Endothelial cell (in vitro differentiated cells): ENCODE measurements at regions not wholly inside any gene's neighbourhood (a gene's known extent, or its start where the extent isn't known, plus 50 kb on each side); places are given as distances from the start of the nearest gene placed in this dataset.
"Not testable (repeated sequence)": the region's sequence is repeated elsewhere in the genome, so short reads cannot be mapped to it uniquely, and the experiment has no call there.

Source experiments
- DNase-seq: peaks from one replicate; pipeline ENCODE4 v3.0.0; 2021; ENCODE audit warnings: low spot score
- H3K27ac Mint-ChIP-seq: one replicate; pipeline ENCODE4 v1.8.0; 2021; ENCODE audit warnings: mixed read lengths, inconsistent platforms; ENCODE audit not compliant: unreplicated experiment
- H3K27me3 Mint-ChIP-seq: one replicate; pipeline ENCODE4 v1.8.0; 2021; ENCODE audit warnings: mild to moderate bottlenecking, moderate library complexity, mixed read lengths, inconsistent platforms; ENCODE audit not compliant: unreplicated experiment
- H3K36me3 Mint-ChIP-seq: one replicate; pipeline ENCODE4 v1.8.0; 2021; ENCODE audit warnings: mild to moderate bottlenecking, low read depth, mixed read lengths, inconsistent platforms; ENCODE audit not compliant: unreplicated experiment
- H3K4me1 Mint-ChIP-seq: one replicate; pipeline ENCODE4 v1.8.0; 2021; ENCODE audit warnings: mild to moderate bottlenecking, mixed read lengths, inconsistent platforms; ENCODE audit not compliant: unreplicated experiment
- H3K4me3 Mint-ChIP-seq: one replicate; pipeline ENCODE4 v1.8.0; 2021; ENCODE audit warnings: mild to moderate bottlenecking, mixed read lengths, inconsistent platforms; ENCODE audit not compliant: unreplicated experiment
- H3K9me3 Mint-ChIP-seq: one replicate; pipeline ENCODE4 v1.8.0; 2021; ENCODE audit warnings: mixed read lengths, inconsistent platforms; ENCODE audit not compliant: unreplicated experiment
- TF ChIP-seq, protein P1 (sequence below): fragments of 200-600 bp; sonication (generic); IDR thresholded peaks from one replicate; pipeline ENCODE4 v1.5.0; 2021; ENCODE audit warnings: antibody characterized with exemption; ENCODE audit not compliant: unreplicated experiment

DNA sequence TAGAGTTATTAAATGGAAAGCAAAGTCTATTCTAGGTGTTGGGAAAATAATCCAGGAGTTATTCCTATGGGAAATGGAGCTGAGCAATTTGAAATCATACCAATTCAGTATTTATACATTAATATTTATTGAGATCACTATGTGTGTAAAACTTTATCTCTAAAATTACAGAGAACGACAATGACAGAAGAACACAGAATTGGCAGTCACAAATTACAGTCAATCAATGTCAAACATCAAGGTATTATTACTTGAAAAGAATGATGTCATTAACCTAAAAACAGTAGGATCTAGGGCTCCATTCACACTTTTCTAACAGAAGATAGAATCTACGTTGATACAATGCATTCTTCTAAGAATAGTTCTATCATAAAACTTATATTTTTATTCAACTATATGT lies 154.9 kb upstream of the GJE1 start:
- no peaks in the 10 kb centered on the region for H3K9me3 Mint-ChIP-seq
- no peak overlapping the region for H3K27ac Mint-ChIP-seq
- no peaks in the 10 kb centered on the region for H3K36me3 Mint-ChIP-seq
- TF ChIP-seq, protein P1, sequence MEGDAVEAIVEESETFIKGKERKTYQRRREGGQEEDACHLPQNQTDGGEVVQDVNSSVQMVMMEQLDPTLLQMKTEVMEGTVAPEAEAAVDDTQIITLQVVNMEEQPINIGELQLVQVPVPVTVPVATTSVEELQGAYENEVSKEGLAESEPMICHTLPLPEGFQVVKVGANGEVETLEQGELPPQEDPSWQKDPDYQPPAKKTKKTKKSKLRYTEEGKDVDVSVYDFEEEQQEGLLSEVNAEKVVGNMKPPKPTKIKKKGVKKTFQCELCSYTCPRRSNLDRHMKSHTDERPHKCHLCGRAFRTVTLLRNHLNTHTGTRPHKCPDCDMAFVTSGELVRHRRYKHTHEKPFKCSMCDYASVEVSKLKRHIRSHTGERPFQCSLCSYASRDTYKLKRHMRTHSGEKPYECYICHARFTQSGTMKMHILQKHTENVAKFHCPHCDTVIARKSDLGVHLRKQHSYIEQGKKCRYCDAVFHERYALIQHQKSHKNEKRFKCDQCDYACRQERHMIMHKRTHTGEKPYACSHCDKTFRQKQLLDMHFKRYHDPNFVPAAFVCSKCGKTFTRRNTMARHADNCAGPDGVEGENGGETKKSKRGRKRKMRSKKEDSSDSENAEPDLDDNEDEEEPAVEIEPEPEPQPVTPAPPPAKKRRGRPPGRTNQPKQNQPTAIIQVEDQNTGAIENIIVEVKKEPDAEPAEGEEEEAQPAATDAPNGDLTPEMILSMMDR = no peak
- H3K4me3 Mint-ChIP-seq = no peak overlapping the region
- no peak for DNase-seq
- no peaks in the 10 kb centered on the region for H3K4me1 Mint-ChIP-seq
- peaks cover 2% of the 10 kb centered on the region for H3K27me3 Mint-ChIP-seq

DNA sequence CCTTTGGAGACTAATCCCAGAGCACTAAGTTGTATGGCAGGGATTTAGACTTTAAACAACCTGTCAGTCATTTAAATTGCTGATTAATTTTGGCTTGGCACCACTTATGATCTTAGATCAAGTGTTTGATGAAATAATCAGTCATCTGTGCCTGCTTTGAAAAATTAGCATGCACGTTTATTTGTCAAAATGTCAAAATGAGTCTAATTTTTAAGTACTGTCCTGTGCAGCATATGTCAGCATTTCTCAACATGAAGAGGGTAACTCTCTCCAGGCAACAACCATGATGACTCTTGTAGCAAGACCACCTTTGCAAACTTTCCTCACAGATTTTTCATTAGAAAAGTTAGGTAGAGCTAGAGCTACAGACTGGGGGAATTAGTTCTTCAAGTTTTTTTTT lies 155.7 kb upstream of the GJE1 start:
- no peak overlapping the region for H3K4me3 Mint-ChIP-seq
- H3K36me3 Mint-ChIP-seq = no peaks in the 10 kb centered on the region
- H3K4me1 Mint-ChIP-seq = no peaks in the 10 kb centered on the region
- no peak for DNase-seq
- no peak overlapping the region for H3K27ac Mint-ChIP-seq
- peaks cover 2% of the 10 kb centered on the region for H3K27me3 Mint-ChIP-seq
- no peaks in the 10 kb centered on the region for H3K9me3 Mint-ChIP-seq
- TF ChIP-seq, protein P1 = no peak

DNA sequence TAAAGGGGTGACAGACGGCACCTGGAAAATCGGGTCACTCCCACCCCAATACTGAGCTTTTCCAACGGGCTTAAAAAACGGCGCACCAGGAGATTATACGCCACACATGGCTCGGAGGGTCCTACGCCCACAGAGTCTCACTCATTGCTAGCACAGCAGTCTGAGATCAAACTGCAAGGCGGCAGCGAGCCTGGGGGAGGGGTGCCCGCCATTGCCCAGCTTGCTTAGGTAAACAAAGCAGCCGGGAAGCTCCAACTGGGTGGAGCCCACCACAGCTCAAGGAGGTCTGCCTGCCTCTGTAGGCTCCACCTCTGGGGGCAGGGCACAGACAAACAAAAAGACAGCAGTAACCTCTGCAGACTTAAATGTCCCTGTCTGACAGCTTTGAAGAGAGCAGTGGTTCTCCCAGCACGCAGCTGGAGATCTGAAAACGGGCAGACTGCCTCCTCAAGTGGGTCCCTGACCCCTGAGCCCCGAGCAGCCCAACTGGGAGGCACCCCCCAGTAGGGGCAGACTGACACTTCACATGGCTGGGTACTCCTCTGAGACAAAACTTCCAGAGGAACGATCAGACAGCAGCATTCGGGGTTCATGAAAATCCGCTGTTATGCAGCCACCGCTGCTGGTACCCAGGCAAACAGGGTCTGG lies 162.8 kb upstream of the GJE1 start:
- not testable (repeated sequence) for H3K36me3 Mint-ChIP-seq, H3K4me3 Mint-ChIP-seq, DNase-seq, H3K9me3 Mint-ChIP-seq, H3K27me3 Mint-ChIP-seq, H3K27ac Mint-ChIP-seq, H3K4me1 Mint-ChIP-seq

DNA sequence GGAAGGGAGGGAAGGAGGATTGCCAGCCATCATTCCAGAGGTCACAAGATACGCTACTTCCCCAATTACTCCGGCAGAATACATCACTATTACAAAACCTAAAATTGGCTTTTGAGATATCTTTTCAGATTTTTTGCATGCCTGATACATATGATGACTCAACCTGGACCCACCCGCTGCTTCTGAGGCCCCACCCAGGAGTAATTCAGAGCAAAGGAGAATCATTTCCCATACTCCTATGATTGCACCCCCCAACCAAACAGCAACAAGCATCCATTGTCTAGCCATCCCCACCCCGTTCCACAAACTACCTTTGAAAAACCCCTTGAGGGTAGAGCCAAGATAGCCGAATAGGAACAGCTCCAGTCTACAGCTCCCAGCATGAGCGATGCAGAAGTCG lies 163.5 kb upstream of the GJE1 start:
- Mint-ChIP-seq H3K36me3 (peaks cover 6% of the 10 kb centered on the region), H3K4me1 (no peaks in the 10 kb centered on the region), H3K27ac (no peak overlapping the region), H3K4me3 (no peak overlapping the region), H3K9me3 (no peaks in the 10 kb centered on the region), H3K27me3 (no peaks in the 10 kb centered on the region)
- no peak for DNase-seq
- TF ChIP-seq, protein P1 = no peak

DNA sequence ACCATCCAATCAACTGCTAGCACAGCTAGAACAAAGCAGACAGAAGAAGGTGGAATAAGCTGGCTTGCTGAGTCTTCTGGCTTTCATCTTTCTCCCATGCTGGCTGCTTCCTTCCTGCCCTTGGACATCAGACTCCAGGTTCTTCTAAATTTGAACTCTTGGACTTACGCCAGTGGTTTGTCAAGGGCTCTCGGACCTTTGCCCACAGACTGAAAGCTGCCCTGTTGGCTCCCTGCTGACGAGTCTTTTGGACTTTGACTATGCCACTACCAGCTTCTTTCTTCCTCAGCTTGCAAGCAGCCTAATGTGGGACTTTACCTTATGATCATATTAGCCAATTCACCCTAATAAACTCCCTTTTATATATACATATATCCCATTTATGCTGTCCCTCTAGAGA lies 164.1 kb upstream of the GJE1 start:
- Mint-ChIP-seq H3K9me3 (no peaks in the 10 kb centered on the region), H3K27ac (no peak overlapping the region), H3K36me3 (peaks cover 6% of the 10 kb centered on the region), H3K4me3 (no peak overlapping the region), H3K4me1 (no peaks in the 10 kb centered on the region), H3K27me3 (no peaks in the 10 kb centered on the region)
- TF ChIP-seq, protein P1 = no peak
- DNase-seq = no peak
